SU-DHL-6 (cell line): ENCODE measurements at regions not wholly inside any gene's neighbourhood (a gene's known extent, or its start where the extent isn't known, plus 50 kb on each side); places are given as distances from the start of the nearest gene placed in this dataset.

Experiments used
- H2AFZ ChIP-seq: fragments of 200-600 bp; sonication (generic); 2 replicates; pipeline ENCODE4 v1.6.1; 2014; ENCODE audit warnings: low read depth, mild to moderate bottlenecking, moderate library complexity, mixed read lengths, antibody characterized with exemption, low read length; ENCODE audit not compliant: severe bottlenecking
- H3F3A ChIP-seq: fragments of 200-600 bp; shearing (Covaris generic); 2 replicates; pipeline ENCODE4 v1.6.0; 2016; ENCODE audit warnings: antibody characterized with exemption, mild to moderate bottlenecking; ENCODE audit not compliant: insufficient read depth
- H3K27ac ChIP-seq: fragments of 200-600 bp; sonication (generic); 2 replicates; pipeline ENCODE4 v1.5.1; 2016; ENCODE audit warnings: low read depth, mild to moderate bottlenecking, low read length, moderate library complexity, mixed read lengths
- H3K27me3 ChIP-seq: fragments of 200-600 bp; sonication (generic), shearing (Covaris generic); 2 replicates; pipeline ENCODE4 v1.6.0; 2014; ENCODE audit warnings: mild to moderate bottlenecking, low read length
- H3K36me3 ChIP-seq: fragments of 200-600 bp; sonication (generic); 2 replicates; pipeline ENCODE4 v1.6.1; 2014; ENCODE audit warnings: mild to moderate bottlenecking, low read length, mixed read lengths
- H3K4me2 ChIP-seq: fragments of 300-600, 200-600 bp; shearing (Covaris generic), sonication (generic); 2 replicates; pipeline ENCODE4 v1.6.0; 2014; ENCODE audit warnings: low read length, low read depth, mild to moderate bottlenecking; ENCODE audit not compliant: poor library complexity, severe bottlenecking
- H3K4me3 ChIP-seq: fragments of 200-600 bp; sonication (generic); 2 replicates; pipeline ENCODE4 v1.5.1; 2014; ENCODE audit warnings: antibody characterized with exemption, low read length, mild to moderate bottlenecking, mixed read lengths; ENCODE audit not compliant: insufficient read depth, poor library complexity, severe bottlenecking
- H3K79me2 ChIP-seq: fragments of 200-600 bp; sonication (generic); 2 replicates; pipeline ENCODE4 v1.6.1; 2014; ENCODE audit warnings: mild to moderate bottlenecking, low read length, moderate library complexity; ENCODE audit not compliant: insufficient read depth
- H3K9ac ChIP-seq: fragments of 200-600 bp; sonication (generic); 2 replicates; pipeline ENCODE4 v1.7.0; 2014; ENCODE audit warnings: mild to moderate bottlenecking, low read length
- H3K9me2 ChIP-seq: fragments of 200-600 bp; sonication (generic); replicated peaks from 2 replicates; pipeline ENCODE4 v1.6.1; 2014; ENCODE audit warnings: low read length; ENCODE audit not compliant: insufficient read depth
- H3K9me3 ChIP-seq: fragments of 200-600 bp; sonication (generic); 2 replicates; pipeline ENCODE4 v1.6.1; 2014; ENCODE audit warnings: low read length, mixed read lengths; ENCODE audit not compliant: insufficient read depth
- H4K20me1 ChIP-seq: fragments of 200-600 bp; sonication (generic); 2 replicates; pipeline ENCODE4 v1.6.1; 2014; ENCODE audit warnings: low read depth, mild to moderate bottlenecking, antibody characterized with exemption, low read length, moderate library complexity, mixed read lengths
- CTCF ChIP-seq: fragments of 200-600 bp; sonication (generic); IDR thresholded peaks from one replicate; pipeline ENCODE4 v1.5.1; 2017; ENCODE audit warnings: antibody characterized with exemption, mild to moderate bottlenecking, low read length, moderate library complexity; ENCODE audit not compliant: insufficient read depth, poor library complexity, severe bottlenecking
- EZH2phosphoT487 ChIP-seq: fragments of 200-600 bp; sonication (generic), shearing (Covaris generic); conservative IDR thresholded peaks from 2 replicates; pipeline ENCODE4 v1.6.1; 2018; ENCODE audit warnings: mild to moderate bottlenecking, antibody characterized with exemption, low read length, moderate library complexity, mixed read lengths

- TF ChIP-seq CTCF (no peak), EZH2phosphoT487 (no peak)
- no peak overlapping the region for H3K4me2 ChIP-seq
- no peaks in the 10 kb centered on the region for H4K20me1 ChIP-seq
- H3K4me3 ChIP-seq: no peak overlapping the region
- H3K27me3 ChIP-seq: no peaks in the 10 kb centered on the region
- no peak overlapping the region for H3K9ac ChIP-seq
- H3K36me3 ChIP-seq: no peaks in the 10 kb centered on the region
- H3K9me2 ChIP-seq: no peaks in the 10 kb centered on the region
- no peaks in the 10 kb centered on the region for H3K9me3 ChIP-seq
- no peak overlapping the region for H3K27ac ChIP-seq
- H3F3A ChIP-seq: no peaks in the 10 kb centered on the region
- no peak overlapping the region for H2AFZ ChIP-seq
- no peaks in the 10 kb centered on the region for H3K79me2 ChIP-seq
Measured at GRCh38 chr15:81910355-81911021, 135.3 kb downstream of the MEX3B start.

GRCh38 chr15:81909011-81909358 lies 136.8 kb downstream of the MEX3B start:
- no peak overlapping the region for H3K4me3 ChIP-seq
- no peak overlapping the region for H2AFZ ChIP-seq
- H3K79me2 ChIP-seq: no peaks in the 10 kb centered on the region

GRCh38 chr15:81908111-81908510 lies 137.7 kb downstream of the MEX3B start:
- H3K27me3 ChIP-seq: no peaks in the 10 kb centered on the region
- H3K36me3 ChIP-seq: no peaks in the 10 kb centered on the region
- no peaks in the 10 kb centered on the region for H3K9me3 ChIP-seq
- H3K4me2 ChIP-seq: no peak overlapping the region
- H3F3A ChIP-seq: no peaks in the 10 kb centered on the region
- H3K9me2 ChIP-seq: no peaks in the 10 kb centered on the region
- no peak overlapping the region for H3K4me3 ChIP-seq
- TF ChIP-seq EZH2phosphoT487 (no peak), CTCF (no peak)
- H3K27ac ChIP-seq: no peak overlapping the region
- no peaks in the 10 kb centered on the region for H3K79me2 ChIP-seq
- H3K9ac ChIP-seq: no peak overlapping the region
- no peak overlapping the region for H2AFZ ChIP-seq
- no peaks in the 10 kb centered on the region for H4K20me1 ChIP-seq

More at GRCh38 chr15:81909011-81909358, 136.8 kb downstream of the MEX3B start:
- H3K9me2 ChIP-seq: no peaks in the 10 kb centered on the region
- no peak overlapping the region for H3K4me2 ChIP-seq
- H3K9me3 ChIP-seq: no peaks in the 10 kb centered on the region
- H3K27ac ChIP-seq: no peak overlapping the region
- TF ChIP-seq EZH2phosphoT487 (no peak), CTCF (no peak)
- no peaks in the 10 kb centered on the region for H4K20me1 ChIP-seq
- H3F3A ChIP-seq: no peaks in the 10 kb centered on the region
- H3K36me3 ChIP-seq: no peaks in the 10 kb centered on the region
- no peaks in the 10 kb centered on the region for H3K27me3 ChIP-seq
- H3K9ac ChIP-seq: no peak overlapping the region
